SK-N-SH treated with all-trans-retinoic acid at 6 μM for 48 hours (cell line): ENCODE measurements at regions not wholly inside any gene's neighbourhood (a gene's known extent, or its start where the extent isn't known, plus 50 kb on each side); places are given as distances from the start of the nearest gene placed in this dataset.

Experiments
- ATAC-seq: fragments of 200-7000 bp; cut with Tn5 transposase; 3 replicates; pipeline ENCODE4 v1.9.1; 2020; ENCODE audit warnings: mild to moderate bottlenecking, moderate library complexity
- BACH2 ChIP-seq: fragments of 250-450 bp; sonication (Bioruptor Pico); IDR thresholded peaks from 2 replicates; pipeline ENCODE4 v1.9.0; 2021; ENCODE audit warnings: mild to moderate bottlenecking, borderline replicate concordance
- ESRRG ChIP-seq: fragments of 250-450 bp; sonication (Bioruptor Pico); IDR thresholded peaks from 2 replicates; pipeline ENCODE4 v1.6.1; 2021; ENCODE audit warnings: mild to moderate bottlenecking
- PPARA ChIP-seq: fragments of 250-450 bp; sonication (Bioruptor Pico); IDR thresholded peaks from 2 replicates; pipeline ENCODE4 v1.5.0; 2020; ENCODE audit warnings: mild to moderate bottlenecking, borderline replicate concordance
- TCF4 ChIP-seq: fragments of 250-450 bp; sonication (Bioruptor Pico); IDR thresholded peaks from 2 replicates; pipeline ENCODE4 v1.8.0; 2021; ENCODE audit warnings: mild to moderate bottlenecking, moderate library complexity, borderline replicate concordance
- TOX ChIP-seq: fragments of 250-450 bp; sonication (Bioruptor Pico); IDR thresholded peaks from 2 replicates; pipeline ENCODE4 v1.8.0; 2021; ENCODE audit warnings: mild to moderate bottlenecking, moderate library complexity, borderline replicate concordance
- ZFP3 ChIP-seq: fragments of 250-450 bp; sonication (Bioruptor Pico); IDR thresholded peaks from 2 replicates; pipeline ENCODE4 v1.5.0; 2020; ENCODE audit warnings: mild to moderate bottlenecking, moderate library complexity
- ZNF565 ChIP-seq: fragments of 450-650 bp; formaldehyde crosslinking; conservative IDR thresholded peaks from 2 replicates; pipeline ENCODE4 v1.5.0; 2020; ENCODE audit warnings: low read depth, mild to moderate bottlenecking, moderate library complexity
- ZNF70 ChIP-seq: fragments of 450-650 bp; formaldehyde crosslinking; IDR thresholded peaks from 2 replicates; pipeline ENCODE4 v1.5.0; 2020; ENCODE audit warnings: mild to moderate bottlenecking, moderate library complexity
- ZNF8 ChIP-seq: fragments of 450-650 bp; formaldehyde crosslinking; IDR thresholded peaks from 2 replicates; pipeline ENCODE4 v1.5.0; 2020; ENCODE audit warnings: mild to moderate bottlenecking, moderate library complexity
- TF ChIP-seq, protein P1 (sequence below): fragments of 250-450 bp; sonication (Bioruptor Pico); IDR thresholded peaks from 2 replicates; pipeline ENCODE4 v1.5.0; 2020; ENCODE audit warnings: mild to moderate bottlenecking, moderate library complexity
- TF ChIP-seq, protein P2 (sequence below): fragments of 250-450 bp; sonication (Bioruptor Pico); IDR thresholded peaks from 2 replicates; pipeline ENCODE4 v1.8.0; 2020; ENCODE audit warnings: mild to moderate bottlenecking, moderate library complexity, borderline replicate concordance
- TF ChIP-seq, protein P3 (sequence below): fragments of 250-450 bp; sonication (Bioruptor Pico); IDR thresholded peaks from 2 replicates; pipeline ENCODE4 v1.5.1; 2020; ENCODE audit warnings: low read depth, mild to moderate bottlenecking, moderate library complexity
- TF ChIP-seq, protein P4 (sequence below): fragments of 250-450 bp; sonication (Bioruptor Pico); IDR thresholded peaks from 2 replicates; pipeline ENCODE4 v1.8.0; 2021; ENCODE audit warnings: low read depth, mild to moderate bottlenecking, moderate library complexity, borderline replicate concordance

DNA sequence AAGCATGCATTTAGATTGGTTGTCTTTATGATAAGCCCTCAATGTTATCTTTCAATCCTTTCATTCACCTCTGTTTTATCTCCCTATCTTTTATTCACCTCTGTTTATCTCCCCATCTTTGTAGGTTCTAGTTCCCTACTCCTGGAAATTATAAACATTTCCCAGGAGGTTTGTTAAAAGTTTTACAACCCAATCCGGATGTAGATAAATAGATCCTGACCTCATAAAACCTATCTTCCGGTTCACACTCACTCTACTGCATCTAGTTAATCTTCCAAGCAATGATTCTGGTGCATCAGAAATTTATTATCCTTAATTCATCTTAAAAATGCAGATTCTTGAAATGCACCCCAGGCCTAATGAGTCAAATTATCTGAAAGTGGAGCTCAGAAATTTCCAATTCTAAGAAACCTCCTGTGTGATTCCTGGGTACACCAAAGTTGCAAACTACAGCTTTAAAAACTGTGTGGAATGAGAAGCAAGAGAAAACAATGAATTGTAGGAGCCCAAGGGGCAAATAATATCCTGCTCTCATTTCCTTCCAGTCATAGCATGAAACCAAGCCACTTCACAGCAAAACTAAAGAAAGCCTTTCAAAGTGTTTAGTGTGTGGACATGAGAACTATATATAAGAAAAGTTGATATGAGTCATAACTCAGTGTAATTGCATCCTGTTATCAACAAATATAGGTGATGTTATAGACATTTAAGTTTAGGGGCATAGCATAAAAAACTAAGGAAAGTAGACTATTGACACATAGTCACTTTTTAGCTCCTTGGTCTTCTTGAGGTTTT lies 51.1 kb upstream of the UGT8 start:
- TF ChIP-seq BACH2: no peak
- TF ChIP-seq ZNF8: no peak
- TF ChIP-seq, protein P1, sequence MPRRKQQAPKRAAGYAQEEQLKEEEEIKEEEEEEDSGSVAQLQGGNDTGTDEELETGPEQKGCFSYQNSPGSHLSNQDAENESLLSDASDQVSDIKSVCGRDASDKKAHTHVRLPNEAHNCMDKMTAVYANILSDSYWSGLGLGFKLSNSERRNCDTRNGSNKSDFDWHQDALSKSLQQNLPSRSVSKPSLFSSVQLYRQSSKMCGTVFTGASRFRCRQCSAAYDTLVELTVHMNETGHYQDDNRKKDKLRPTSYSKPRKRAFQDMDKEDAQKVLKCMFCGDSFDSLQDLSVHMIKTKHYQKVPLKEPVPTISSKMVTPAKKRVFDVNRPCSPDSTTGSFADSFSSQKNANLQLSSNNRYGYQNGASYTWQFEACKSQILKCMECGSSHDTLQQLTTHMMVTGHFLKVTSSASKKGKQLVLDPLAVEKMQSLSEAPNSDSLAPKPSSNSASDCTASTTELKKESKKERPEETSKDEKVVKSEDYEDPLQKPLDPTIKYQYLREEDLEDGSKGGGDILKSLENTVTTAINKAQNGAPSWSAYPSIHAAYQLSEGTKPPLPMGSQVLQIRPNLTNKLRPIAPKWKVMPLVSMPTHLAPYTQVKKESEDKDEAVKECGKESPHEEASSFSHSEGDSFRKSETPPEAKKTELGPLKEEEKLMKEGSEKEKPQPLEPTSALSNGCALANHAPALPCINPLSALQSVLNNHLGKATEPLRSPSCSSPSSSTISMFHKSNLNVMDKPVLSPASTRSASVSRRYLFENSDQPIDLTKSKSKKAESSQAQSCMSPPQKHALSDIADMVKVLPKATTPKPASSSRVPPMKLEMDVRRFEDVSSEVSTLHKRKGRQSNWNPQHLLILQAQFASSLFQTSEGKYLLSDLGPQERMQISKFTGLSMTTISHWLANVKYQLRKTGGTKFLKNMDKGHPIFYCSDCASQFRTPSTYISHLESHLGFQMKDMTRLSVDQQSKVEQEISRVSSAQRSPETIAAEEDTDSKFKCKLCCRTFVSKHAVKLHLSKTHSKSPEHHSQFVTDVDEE (CRISPR knock-in tag): no peak
- no peak for TF ChIP-seq ZFP3 (CRISPR knock-in tag)
- TF ChIP-seq ZNF565 (CRISPR knock-in tag): no peak
- no peak for TF ChIP-seq ZNF70 (CRISPR knock-in tag)
- TF ChIP-seq, protein P2, sequence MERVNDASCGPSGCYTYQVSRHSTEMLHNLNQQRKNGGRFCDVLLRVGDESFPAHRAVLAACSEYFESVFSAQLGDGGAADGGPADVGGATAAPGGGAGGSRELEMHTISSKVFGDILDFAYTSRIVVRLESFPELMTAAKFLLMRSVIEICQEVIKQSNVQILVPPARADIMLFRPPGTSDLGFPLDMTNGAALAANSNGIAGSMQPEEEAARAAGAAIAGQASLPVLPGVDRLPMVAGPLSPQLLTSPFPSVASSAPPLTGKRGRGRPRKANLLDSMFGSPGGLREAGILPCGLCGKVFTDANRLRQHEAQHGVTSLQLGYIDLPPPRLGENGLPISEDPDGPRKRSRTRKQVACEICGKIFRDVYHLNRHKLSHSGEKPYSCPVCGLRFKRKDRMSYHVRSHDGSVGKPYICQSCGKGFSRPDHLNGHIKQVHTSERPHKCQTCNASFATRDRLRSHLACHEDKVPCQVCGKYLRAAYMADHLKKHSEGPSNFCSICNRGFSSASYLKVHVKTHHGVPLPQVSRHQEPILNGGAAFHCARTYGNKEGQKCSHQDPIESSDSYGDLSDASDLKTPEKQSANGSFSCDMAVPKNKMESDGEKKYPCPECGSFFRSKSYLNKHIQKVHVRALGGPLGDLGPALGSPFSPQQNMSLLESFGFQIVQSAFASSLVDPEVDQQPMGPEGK (CRISPR knock-in tag): no peak
- no peak for TF ChIP-seq PPARA (CRISPR knock-in tag)
- TF ChIP-seq, protein P3, sequence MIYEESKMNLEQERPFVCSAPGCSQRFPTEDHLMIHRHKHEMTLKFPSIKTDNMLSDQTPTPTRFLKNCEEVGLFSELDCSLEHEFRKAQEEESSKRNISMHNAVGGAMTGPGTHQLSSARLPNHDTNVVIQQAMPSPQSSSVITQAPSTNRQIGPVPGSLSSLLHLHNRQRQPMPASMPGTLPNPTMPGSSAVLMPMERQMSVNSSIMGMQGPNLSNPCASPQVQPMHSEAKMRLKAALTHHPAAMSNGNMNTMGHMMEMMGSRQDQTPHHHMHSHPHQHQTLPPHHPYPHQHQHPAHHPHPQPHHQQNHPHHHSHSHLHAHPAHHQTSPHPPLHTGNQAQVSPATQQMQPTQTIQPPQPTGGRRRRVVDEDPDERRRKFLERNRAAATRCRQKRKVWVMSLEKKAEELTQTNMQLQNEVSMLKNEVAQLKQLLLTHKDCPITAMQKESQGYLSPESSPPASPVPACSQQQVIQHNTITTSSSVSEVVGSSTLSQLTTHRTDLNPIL: no peak
- TF ChIP-seq, protein P4, sequence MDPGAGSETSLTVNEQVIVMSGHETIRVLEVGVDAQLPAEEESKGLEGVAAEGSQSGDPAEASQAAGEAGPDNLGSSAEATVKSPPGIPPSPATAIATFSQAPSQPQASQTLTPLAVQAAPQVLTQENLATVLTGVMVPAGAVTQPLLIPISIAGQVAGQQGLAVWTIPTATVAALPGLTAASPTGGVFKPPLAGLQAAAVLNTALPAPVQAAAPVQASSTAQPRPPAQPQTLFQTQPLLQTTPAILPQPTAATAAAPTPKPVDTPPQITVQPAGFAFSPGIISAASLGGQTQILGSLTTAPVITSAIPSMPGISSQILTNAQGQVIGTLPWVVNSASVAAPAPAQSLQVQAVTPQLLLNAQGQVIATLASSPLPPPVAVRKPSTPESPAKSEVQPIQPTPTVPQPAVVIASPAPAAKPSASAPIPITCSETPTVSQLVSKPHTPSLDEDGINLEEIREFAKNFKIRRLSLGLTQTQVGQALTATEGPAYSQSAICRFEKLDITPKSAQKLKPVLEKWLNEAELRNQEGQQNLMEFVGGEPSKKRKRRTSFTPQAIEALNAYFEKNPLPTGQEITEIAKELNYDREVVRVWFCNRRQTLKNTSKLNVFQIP (CRISPR knock-in tag): no peak
- TF ChIP-seq ESRRG (CRISPR knock-in tag): no peak
- no peak for TF ChIP-seq TCF4 (CRISPR knock-in tag)
- TF ChIP-seq TOX (CRISPR knock-in tag): no peak
- no peak for ATAC-seq
